Spleen (tissue), 7 donors: ENCODE measurements at regions not wholly inside any gene's neighbourhood (a gene's known extent, or its start where the extent isn't known, plus 50 kb on each side); places are given as distances from the start of the nearest gene placed in this dataset.

Source experiments
- POLR2A ChIP-seq, 3 donors: fragments of 450-650 bp; IDR thresholded peaks; one replicate each; pipeline ENCODE4 v1.5.1; 2017; ENCODE audit warnings: antibody characterized with exemption in 3 of 3, mild to moderate bottlenecking in 1 of 3
- POLR2AphosphoS5 ChIP-seq, 3 donors: sonication (generic); formaldehyde crosslinking; IDR thresholded peaks; one replicate each; pipeline ENCODE4 v1.5.1; 2017; ENCODE audit warnings: antibody characterized with exemption in 3 of 3
- TF ChIP-seq, protein P1 (sequence below), 11 experiments: fragments of 200-600 bp in 7 of 11; fragments of 450-650 bp in 4 of 11; sonication (generic) in 4 of 11; IDR thresholded peaks in 8 of 11; conservative IDR thresholded peaks in 3 of 11; 1 replicate in 7 of 11; 2 replicates in 4 of 11; pipeline versions ENCODE4 v1.4.0 to v1.8.0; 2016 to 2021; ENCODE audit warnings: antibody characterized with exemption in 11 of 11, inconsistent platforms in 4 of 11, mild to moderate bottlenecking in 1 of 11
- donor health status: DM: no; HTN: no; CAD: no; lungs with moderate emphysema.
- donor health status: DM: no; HTN: no; CAD: no.
- donor health status: DM: no; HTN: no; CAD: no.

DNA sequence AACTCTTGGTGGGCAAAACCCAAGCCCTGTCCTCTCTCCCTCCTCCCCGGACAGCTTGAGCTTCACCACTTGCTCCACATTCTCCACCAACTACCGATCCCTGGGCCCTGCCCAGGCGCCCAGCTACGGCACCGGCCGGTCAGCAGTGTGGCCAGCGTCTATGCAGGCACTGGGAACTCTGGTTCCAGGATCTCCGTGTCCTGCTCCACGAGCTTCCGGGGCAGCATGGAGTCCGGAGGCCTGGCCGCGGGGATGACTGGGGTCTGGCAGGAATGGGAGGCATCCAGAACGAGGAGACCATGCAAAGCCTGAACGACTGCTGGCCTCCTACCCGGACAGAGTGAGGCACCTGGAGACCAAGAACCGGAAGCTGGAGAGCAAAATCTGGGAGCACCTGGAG, 68.9 kb upstream of the RTL6 start:
- TF ChIP-seq, protein P1, sequence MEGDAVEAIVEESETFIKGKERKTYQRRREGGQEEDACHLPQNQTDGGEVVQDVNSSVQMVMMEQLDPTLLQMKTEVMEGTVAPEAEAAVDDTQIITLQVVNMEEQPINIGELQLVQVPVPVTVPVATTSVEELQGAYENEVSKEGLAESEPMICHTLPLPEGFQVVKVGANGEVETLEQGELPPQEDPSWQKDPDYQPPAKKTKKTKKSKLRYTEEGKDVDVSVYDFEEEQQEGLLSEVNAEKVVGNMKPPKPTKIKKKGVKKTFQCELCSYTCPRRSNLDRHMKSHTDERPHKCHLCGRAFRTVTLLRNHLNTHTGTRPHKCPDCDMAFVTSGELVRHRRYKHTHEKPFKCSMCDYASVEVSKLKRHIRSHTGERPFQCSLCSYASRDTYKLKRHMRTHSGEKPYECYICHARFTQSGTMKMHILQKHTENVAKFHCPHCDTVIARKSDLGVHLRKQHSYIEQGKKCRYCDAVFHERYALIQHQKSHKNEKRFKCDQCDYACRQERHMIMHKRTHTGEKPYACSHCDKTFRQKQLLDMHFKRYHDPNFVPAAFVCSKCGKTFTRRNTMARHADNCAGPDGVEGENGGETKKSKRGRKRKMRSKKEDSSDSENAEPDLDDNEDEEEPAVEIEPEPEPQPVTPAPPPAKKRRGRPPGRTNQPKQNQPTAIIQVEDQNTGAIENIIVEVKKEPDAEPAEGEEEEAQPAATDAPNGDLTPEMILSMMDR (IDR thresholded peaks at IDR 0.05 in 8 of 11, conservative IDR thresholded peaks at IDR 0.05 in 3 of 11) = no peak
- TF ChIP-seq POLR2A (IDR thresholded peaks at IDR 0.05) = no peak
- TF ChIP-seq POLR2AphosphoS5 (IDR thresholded peaks at IDR 0.05) = no peak
